NB4 (cell line): ENCODE measurements at regions not wholly inside any gene's neighbourhood (a gene's known extent, or its start where the extent isn't known, plus 50 kb on each side); places are given as distances from the start of the nearest gene placed in this dataset.

Source experiments
- DNase-seq: peaks from one replicate; pipeline ENCODE4 v3.0.0; 2010; ENCODE audit warnings: low read depth
- H3K4me3 ChIP-seq: one replicate; pipeline ENCODE4 v1.5.1; 2011; ENCODE audit warnings: mild to moderate bottlenecking, low read depth, low read length, moderate library complexity
- MAX ChIP-seq: IDR thresholded peaks from 2 replicates; pipeline ENCODE4 v1.6.1; 2011; ENCODE audit warnings: low read depth, low read length
- MYC ChIP-seq: IDR thresholded peaks from 2 replicates; pipeline ENCODE4 v1.6.1; 2011; ENCODE audit warnings: low read depth, low read length
- POLR2A ChIP-seq: IDR thresholded peaks from 2 replicates; pipeline ENCODE4 v1.6.1; 2011; ENCODE audit warnings: mild to moderate bottlenecking; ENCODE audit not compliant: insufficient read length; ENCODE audit errors: extremely low read depth
- TF ChIP-seq, protein P1 (sequence below): IDR thresholded peaks from one replicate; pipeline ENCODE4 v1.5.1; 2012; ENCODE audit warnings: low read depth, low read length

GRCh38 chr11:24238771-24239645 is 257.8 kb upstream of the LUZP2 start:
- TF ChIP-seq POLR2A (no peak), MAX (no peak)
- no peak overlapping the region for H3K4me3 ChIP-seq
- no peak for DNase-seq

- DNase-seq = no peak
- no peak overlapping the region for H3K4me3 ChIP-seq
- TF ChIP-seq MAX (no peak), MYC (no peak), POLR2A (no peak)
- TF ChIP-seq, protein P1, sequence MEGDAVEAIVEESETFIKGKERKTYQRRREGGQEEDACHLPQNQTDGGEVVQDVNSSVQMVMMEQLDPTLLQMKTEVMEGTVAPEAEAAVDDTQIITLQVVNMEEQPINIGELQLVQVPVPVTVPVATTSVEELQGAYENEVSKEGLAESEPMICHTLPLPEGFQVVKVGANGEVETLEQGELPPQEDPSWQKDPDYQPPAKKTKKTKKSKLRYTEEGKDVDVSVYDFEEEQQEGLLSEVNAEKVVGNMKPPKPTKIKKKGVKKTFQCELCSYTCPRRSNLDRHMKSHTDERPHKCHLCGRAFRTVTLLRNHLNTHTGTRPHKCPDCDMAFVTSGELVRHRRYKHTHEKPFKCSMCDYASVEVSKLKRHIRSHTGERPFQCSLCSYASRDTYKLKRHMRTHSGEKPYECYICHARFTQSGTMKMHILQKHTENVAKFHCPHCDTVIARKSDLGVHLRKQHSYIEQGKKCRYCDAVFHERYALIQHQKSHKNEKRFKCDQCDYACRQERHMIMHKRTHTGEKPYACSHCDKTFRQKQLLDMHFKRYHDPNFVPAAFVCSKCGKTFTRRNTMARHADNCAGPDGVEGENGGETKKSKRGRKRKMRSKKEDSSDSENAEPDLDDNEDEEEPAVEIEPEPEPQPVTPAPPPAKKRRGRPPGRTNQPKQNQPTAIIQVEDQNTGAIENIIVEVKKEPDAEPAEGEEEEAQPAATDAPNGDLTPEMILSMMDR = no peak
Observed at GRCh38 chr11:24239930-24240329, 256.9 kb upstream of the LUZP2 start.

- no peak overlapping the region for H3K4me3 ChIP-seq
- DNase-seq = no peak
- TF ChIP-seq POLR2A (no peak), MYC (no peak), MAX (no peak)
- TF ChIP-seq, protein P1 = no peak
Observed at GRCh38 chr11:24240496-24241175, 256.2 kb upstream of the LUZP2 start.

- no peak overlapping the region for H3K4me3 ChIP-seq
- no peak for TF ChIP-seq POLR2A
- TF ChIP-seq MAX = no peak
- TF ChIP-seq MYC = no peak
- TF ChIP-seq, protein P1 = no peak
- DNase-seq = no peak
Observed at GRCh38 chr11:24246715-24247114, 250.1 kb upstream of the LUZP2 start.

- no peak for DNase-seq
- no peak overlapping the region for H3K4me3 ChIP-seq
- TF ChIP-seq, protein P1 = no peak
- TF ChIP-seq MYC (no peak), POLR2A (no peak), MAX (no peak)
Observed at GRCh38 chr11:24247846-24248245, 249.0 kb upstream of the LUZP2 start.

GRCh38 chr11:24249921-24250320 is 246.9 kb upstream of the LUZP2 start:
- no peak for DNase-seq
- TF ChIP-seq, protein P1 = no peak
- TF ChIP-seq POLR2A = no peak
- no peak for TF ChIP-seq MYC
- TF ChIP-seq MAX = no peak
- no peak overlapping the region for H3K4me3 ChIP-seq
